ENCODE measurements at regions not wholly inside any gene's neighbourhood (a gene's known extent, or its start where the extent isn't known, plus 50 kb on each side); places are given as distances from the start of the nearest gene placed in this dataset.
"Not testable (repeated sequence)": the region's sequence is repeated elsewhere in the genome, so short reads cannot be mapped to it uniquely, and the experiment has no call there.

DNA sequence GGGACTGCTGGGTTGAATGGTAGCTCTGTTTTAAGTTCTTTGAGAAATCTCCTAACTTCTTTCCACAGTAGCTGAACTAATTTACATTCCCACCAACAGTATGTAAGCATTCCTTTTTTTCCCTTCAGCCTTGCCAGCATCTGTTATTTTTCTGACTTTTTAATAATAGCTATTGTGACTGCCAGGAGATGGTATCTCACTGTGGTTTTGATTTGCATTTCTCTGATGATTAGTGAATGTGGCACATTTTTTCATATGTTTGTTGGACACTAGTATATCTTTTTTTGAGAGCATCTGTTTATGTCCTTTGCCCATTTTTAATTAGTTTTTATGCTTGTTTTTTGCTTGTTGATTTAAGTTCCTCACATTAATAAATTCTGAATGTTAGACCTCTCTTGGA lies 990.8 kb downstream of the GATA3 start:
- DNase-seq: no peak
- Histone ChIP-seq H3K27me3 (no peaks in the 10 kb centered on the region), H3K4me1 (no peaks in the 10 kb centered on the region), H3K27ac (no peak overlapping the region), H3K9me3 (peaks cover 0 to 9% of the 10 kb centered on the region in 2 donors), H3K36me3 (no peaks in the 10 kb centered on the region), H3K4me3 (no peak overlapping the region)
- no peak for ATAC-seq
- intact Hi-C loops (cut with DNase I): no loop called here
- no peak for TF ChIP-seq CTCF (IDR thresholded peaks at IDR 0.05)

DNA sequence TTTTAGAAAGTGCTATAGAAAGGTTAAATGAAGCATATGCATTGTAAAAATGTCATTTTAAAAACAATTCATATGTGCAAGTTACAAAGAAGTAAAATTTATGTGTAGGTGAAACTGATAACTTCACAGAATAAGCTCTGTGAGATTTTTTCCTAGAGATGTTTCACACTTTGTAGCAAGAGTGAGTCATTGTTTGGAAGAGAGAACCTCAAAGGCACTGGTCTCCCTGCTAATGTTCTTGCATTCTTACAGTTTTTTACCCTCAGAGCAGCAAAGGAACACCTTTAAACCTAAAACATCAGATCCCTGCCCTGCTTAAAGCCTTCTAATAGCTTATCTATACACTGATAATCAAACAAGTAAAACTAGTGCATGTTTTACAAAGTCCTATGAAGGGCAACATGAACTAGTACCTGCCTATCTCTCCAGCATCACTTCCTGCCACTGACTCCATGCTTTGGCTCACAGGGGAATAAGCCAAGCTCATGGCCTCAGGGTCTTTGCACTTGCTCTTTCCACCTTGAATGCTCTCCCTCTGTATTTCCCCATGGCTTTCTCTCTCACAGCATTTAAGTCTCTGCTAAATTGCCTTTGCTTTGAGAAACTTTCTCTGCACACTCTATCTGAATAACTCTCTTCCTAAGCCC lies 997.0 kb downstream of the GATA3 start:
- H3K27ac ChIP-seq: no peak overlapping the region
- no peaks in the 10 kb centered on the region for H3K27me3 ChIP-seq
- H3K36me3 ChIP-seq: no peaks in the 10 kb centered on the region
- intact Hi-C loops (cut with DNase I): no loop called here
- H3K4me1 ChIP-seq: no peaks in the 10 kb centered on the region
- no peak for ATAC-seq
- no peak for DNase-seq
- peaks cover 0 to 16% of the 10 kb centered on the region in 2 donors for H3K9me3 ChIP-seq
- no peak overlapping the region for H3K4me3 ChIP-seq
- TF ChIP-seq CTCF (IDR thresholded peaks at IDR 0.05): no peak

DNA sequence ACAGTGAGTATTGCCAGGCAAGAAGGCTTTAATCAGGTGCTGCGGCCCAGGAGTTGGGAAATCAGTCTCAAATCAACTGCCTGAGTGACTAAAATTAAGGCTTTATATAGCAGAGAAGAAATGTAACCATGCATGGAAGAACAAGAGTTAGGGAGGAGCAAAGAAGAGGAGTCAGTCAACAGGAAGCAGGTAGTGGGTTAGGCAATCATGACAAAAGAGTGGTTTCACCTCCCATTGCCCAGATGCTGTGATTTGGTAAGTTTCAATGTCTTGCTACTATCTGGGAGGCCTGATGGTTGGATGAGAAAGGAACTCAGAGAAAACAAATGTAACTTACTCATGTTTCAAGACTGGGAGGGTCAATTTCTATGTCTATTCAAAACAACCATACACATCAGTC lies 998.3 kb downstream of the GATA3 start:
- Histone ChIP-seq H3K4me1 (no peaks in the 10 kb centered on the region), H3K4me3 (no peak overlapping the region), H3K27me3 (no peaks in the 10 kb centered on the region), H3K27ac (no peak overlapping the region), H3K36me3 (no peaks in the 10 kb centered on the region), H3K9me3 (peaks cover 0 to 19% of the 10 kb centered on the region in 2 donors)
- no peak for ATAC-seq
- no peak for TF ChIP-seq CTCF (IDR thresholded peaks at IDR 0.05)
- no peak for DNase-seq
- intact Hi-C loops (cut with DNase I): no loop called here

DNA sequence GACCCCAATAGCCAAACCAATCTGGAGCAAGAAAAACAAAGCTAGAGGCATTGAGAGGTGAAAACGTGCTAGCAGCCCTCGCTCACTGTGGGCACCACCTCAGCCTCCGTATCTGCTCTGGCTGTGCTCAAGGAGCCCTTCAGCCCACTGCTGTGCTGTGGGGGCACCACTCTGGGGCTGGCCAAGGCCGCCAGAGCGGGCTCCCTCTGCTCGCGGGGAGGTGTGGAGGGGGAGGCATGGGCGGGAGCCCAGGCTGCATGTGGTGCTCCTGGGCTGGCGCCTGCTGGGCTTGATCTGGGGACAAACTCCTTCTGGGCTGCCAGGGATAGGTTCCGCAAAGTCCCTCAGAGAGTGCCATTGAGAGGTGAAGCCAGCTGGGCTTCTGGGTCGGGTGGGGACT lies 1002.0 kb downstream of the GATA3 start:
- intact Hi-C loops (cut with DNase I): no loop called here
- Histone ChIP-seq H3K27ac (no peak overlapping the region), H3K4me3 (no peak overlapping the region), H3K9me3 (peaks cover 0 to 11% of the 10 kb centered on the region in 2 donors), H3K36me3 (no peaks in the 10 kb centered on the region), H3K27me3 (no peaks in the 10 kb centered on the region), H3K4me1 (no peaks in the 10 kb centered on the region)
- ATAC-seq: no peak
- no peak for TF ChIP-seq CTCF (IDR thresholded peaks at IDR 0.05)
- DNase-seq: peak in 1 of 4 donors; percentile 70

DNA sequence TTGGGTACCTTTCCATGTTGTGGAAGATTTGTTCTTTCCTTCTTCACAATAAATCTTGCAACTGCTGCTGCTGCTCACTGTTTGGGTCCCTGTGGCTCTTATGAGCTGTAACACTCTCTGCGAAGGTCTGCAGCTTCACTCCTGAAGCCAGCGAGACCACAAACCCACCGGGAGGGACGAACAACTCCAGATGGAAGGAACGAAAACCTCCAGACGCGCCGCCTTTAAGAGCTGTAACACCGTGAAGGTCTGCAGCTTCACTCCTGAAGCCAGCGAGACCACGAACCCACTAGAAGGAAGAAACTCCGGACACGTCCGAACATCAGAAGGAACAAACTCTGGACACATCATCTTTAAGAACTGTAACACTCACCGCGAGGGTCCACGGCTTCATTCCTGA lies 1002.8 kb downstream of the GATA3 start:
- H3K4me1 ChIP-seq; ATAC-seq; H3K36me3 ChIP-seq; intact Hi-C loops (cut with DNase I); DNase-seq; H3K27me3 ChIP-seq; H3K4me3 ChIP-seq; H3K27ac ChIP-seq: not testable (repeated sequence)
- peaks cover 0 to 11% of the 10 kb centered on the region in 2 donors for H3K9me3 ChIP-seq

GRCh38 chr10:9060314-9060713 lies 1005.8 kb downstream of the GATA3 start:
- Histone ChIP-seq H3K36me3 (no peaks in the 10 kb centered on the region), H3K4me3 (no peak overlapping the region), H3K9me3 (peaks cover 0 to 11% of the 10 kb centered on the region in 2 donors), H3K4me1 (no peaks in the 10 kb centered on the region), H3K27me3 (peaks cover 0 to 4% of the 10 kb centered on the region in 2 donors), H3K27ac (no peak overlapping the region)
- ATAC-seq: no peak
- intact Hi-C loops (cut with DNase I): no loop called here
- TF ChIP-seq CTCF (IDR thresholded peaks at IDR 0.05): no peak
- no peak for DNase-seq
